B cell (primary cell): ENCODE measurements at regions not wholly inside any gene's neighbourhood (a gene's known extent, or its start where the extent isn't known, plus 50 kb on each side); places are given as distances from the start of the nearest gene placed in this dataset.

Experiments used
- ATAC-seq: fragments of 200-7000 bp; cut with Tn5 transposase; one replicate; pipeline ENCODE4 v1.10.0; 2021; ENCODE audit warnings: low read depth, mild to moderate bottlenecking, moderate number of reproducible peaks, moderate library complexity
- CTCF ChIA-PET: fragments of 350-600 bp; sonication (Branson Sonifier 250); formaldehyde crosslinking; loops from one replicate; lab custom pipeline; 2021; ENCODE audit warnings: antibody characterized with exemption, inconsistent platforms; lab: Charles Lee
- POLR2A ChIA-PET: fragments of 350-600 bp; sonication (Branson Sonifier 250); formaldehyde crosslinking; loops from one replicate; lab custom pipeline; 2021; ENCODE audit warnings: antibody characterized with exemption; lab: Charles Lee
- DNase-seq: peaks from one replicate; pipeline ENCODE4 v3.0.0; 2013
- H2AFZ ChIP-seq: 2 replicates; pipeline ENCODE4 v1.6.1; 2012; ENCODE audit warnings: mild to moderate bottlenecking, low read depth, low read length; ENCODE audit not compliant: insufficient read depth, poor library complexity, severe bottlenecking
- H3K27ac ChIP-seq, 2 donors: 1 replicate in 1 of 2; 2 replicates in 1 of 2; pipeline ENCODE4 v1.5.1; 2012 to 2013; ENCODE audit warnings: low read length in 2 of 2, mild to moderate bottlenecking in 2 of 2, moderate library complexity in 1 of 2
- H3K27me3 ChIP-seq, 4 experiments: fragments of 200-600 bp in 1 of 4; sonication (generic) in 1 of 4; replicated peaks in 1 of 4; 1 replicate in 2 of 4; 2 replicates in 2 of 4; pipeline versions ENCODE4 v1.6.1 to v1.7.0; 2013 to 2016; ENCODE audit warnings: low read length in 3 of 4, mild to moderate bottlenecking in 2 of 4, mixed read lengths in 1 of 4, moderate library complexity in 1 of 4; ENCODE audit not compliant: insufficient read depth in 4 of 4, control insufficient read depth in 3 of 4; ENCODE audit errors: control extremely low read depth in 1 of 4
- H3K36me3 ChIP-seq, 2 experiments: replicated peaks in 1 of 2; 1 replicate in 1 of 2; 2 replicates in 1 of 2; pipeline versions ENCODE4 v1.6.1 to v1.7.1; 2013; ENCODE audit warnings: low read length in 1 of 2; ENCODE audit not compliant: insufficient read depth in 2 of 2, control insufficient read depth in 1 of 2; ENCODE audit errors: control extremely low read depth in 1 of 2, extremely low read depth in 1 of 2
- H3K4me1 ChIP-seq, 2 donors: fragments of 200-600 bp in 1 of 2; sonication (generic) in 1 of 2; 1 replicate in 1 of 2; 2 replicates in 1 of 2; pipeline versions ENCODE4 v1.5.1 to v1.6.1; 2013 to 2017; ENCODE audit warnings: low read length in 2 of 2; ENCODE audit not compliant: control insufficient read depth in 2 of 2, insufficient read depth in 2 of 2
- H3K4me2 ChIP-seq: replicated peaks from 2 replicates; pipeline ENCODE3; 2012; ENCODE audit warnings: mild to moderate bottlenecking, low read depth, low read length; ENCODE audit not compliant: poor library complexity, severe bottlenecking
- H3K4me3 ChIP-seq, 5 experiments: fragments of 200-600 bp in 1 of 5; sonication (generic) in 1 of 5; 1 replicate in 3 of 5; 2 replicates in 2 of 5; pipeline versions ENCODE4 v1.5.1 to v1.7.0; 2011 to 2016; ENCODE audit warnings: low read length in 4 of 5, mild to moderate bottlenecking in 4 of 5, low read depth in 2 of 5, control low read depth in 1 of 5, moderate library complexity in 1 of 5; ENCODE audit not compliant: insufficient read depth in 1 of 5; ENCODE audit errors: control extremely low read depth in 1 of 5, extremely low read depth in 1 of 5
- H3K79me2 ChIP-seq: fragments of 200-600 bp; sonication (generic); one replicate; pipeline ENCODE4 v1.6.0; 2016; ENCODE audit warnings: low read length; ENCODE audit not compliant: control insufficient read depth, insufficient read depth
- H3K9ac ChIP-seq: fragments of 200-600 bp; sonication (generic); 2 replicates; pipeline ENCODE4 v1.6.1; 2017; ENCODE audit warnings: mild to moderate bottlenecking, low read length, moderate library complexity
- H3K9me3 ChIP-seq, 3 donors: one replicate each; pipeline versions ENCODE4 v1.6.1 to v1.7.1; 2013; ENCODE audit warnings: low read length in 2 of 3; ENCODE audit not compliant: control insufficient read depth in 2 of 3, insufficient read depth in 1 of 3; ENCODE audit errors: control extremely low read depth in 1 of 3
- H4K20me1 ChIP-seq: 2 replicates; pipeline ENCODE4 v1.6.0; 2012; ENCODE audit warnings: mild to moderate bottlenecking, low read length; ENCODE audit not compliant: insufficient read depth, control insufficient read depth, poor library complexity, severe bottlenecking
- H3K27ac Mint-ChIP-seq: one replicate; pipeline ENCODE4 v1.8.0; 2021; ENCODE audit warnings: mixed read lengths
- H3K27me3 Mint-ChIP-seq: one replicate; pipeline ENCODE4 v1.8.0; 2021; ENCODE audit warnings: mixed read lengths
- H3K4me1 Mint-ChIP-seq: one replicate; pipeline ENCODE4 v1.8.0; 2021; ENCODE audit warnings: mixed read lengths
- H3K4me3 Mint-ChIP-seq: one replicate; pipeline ENCODE4 v1.8.0; 2021; ENCODE audit warnings: mixed read lengths
- H3K9me3 Mint-ChIP-seq: one replicate; pipeline ENCODE4 v1.8.0; 2022; ENCODE audit warnings: mixed read lengths; ENCODE audit not compliant: insufficient read depth
- CTCF ChIP-seq: fragments of 200-600 bp; IDR thresholded peaks from one replicate; pipeline ENCODE4 v1.8.0; 2022; ENCODE audit warnings: antibody characterized with exemption, mild to moderate bottlenecking
- EZH2 ChIP-seq: IDR thresholded peaks from 2 replicates; pipeline ENCODE4 v1.6.1; 2012; ENCODE audit warnings: borderline replicate concordance, low read depth, mild to moderate bottlenecking, moderate library complexity, low read length; ENCODE audit not compliant: insufficient read depth, poor library complexity, severe bottlenecking
- WGBS: methylation state at CpG from one replicate; pipeline ENCODE4 v1.1.5; 2013; ENCODE audit warnings: missing lambda C conversion rate; ENCODE audit not compliant: insufficient coverage; 5-methylcytosine and 5-hydroxymethylcytosine counted together
- intact Hi-C: fragments of 100-400 bp; cut with micrococcal nuclease; formaldehyde crosslinking; loops from one replicate; pipeline ENCODE4 v1.10.0; 2022

- Mint-ChIP-seq H3K9me3 (no peaks in the 10 kb centered on the region), H3K27ac (no peak overlapping the region), H3K4me1 (peaks cover 9% of the 10 kb centered on the region), H3K4me3 (peak overlapping the region; percentile 32), H3K27me3 (peaks cover under 1% of the 10 kb centered on the region)
- ATAC-seq (peak; percentile 33), DNase-seq (peak; percentile 37)
- WGBS, result 0% methylated on average over 1 of the region's 2 CpGs
- no peak overlapping the region for H3K27ac ChIP-seq
- H3K79me2 ChIP-seq, result no peaks in the 10 kb centered on the region
- H2AFZ ChIP-seq, result peak overlapping the region; percentile 37
- no peaks in the 10 kb centered on the region for H4K20me1 ChIP-seq
- POLR2A ChIA-PET, result no interaction called here
- no peak for TF ChIP-seq EZH2
- TF ChIP-seq CTCF, result no peak
- CTCF ChIA-PET, result interaction anchor here (1.2 kb wide), 1 partner anchor 488 kb away, joined by 3 read pairs; no protein-coding TSS in a partner anchor
- H3K4me1 ChIP-seq, result peaks cover 10 to 12% of the 10 kb centered on the region in 2 donors
- no peaks in the 10 kb centered on the region for H3K36me3 ChIP-seq
- peaks cover 0 to 3% (median 1%) of the 10 kb centered on the region in 4 experiments for H3K27me3 ChIP-seq
- no peak overlapping the region for H3K9ac ChIP-seq
- H3K4me2 ChIP-seq, result peak overlapping the region; percentile 41
- H3K9me3 ChIP-seq, result no peaks in the 10 kb centered on the region
- intact Hi-C loops, result no loop called here
- H3K4me3 ChIP-seq, result no peak overlapping the region
Observed at GRCh38 chr9:90086101-90086511, 481.3 kb downstream of the GADD45G start.

- DNase-seq (no peak), ATAC-seq (no peak)
- Mint-ChIP-seq H3K4me1 (peaks cover 9% of the 10 kb centered on the region), H3K9me3 (no peaks in the 10 kb centered on the region), H3K27ac (no peak overlapping the region), H3K27me3 (peaks cover 5% of the 10 kb centered on the region), H3K4me3 (no peak overlapping the region)
- TF ChIP-seq CTCF (no peak), EZH2 (no peak)
- POLR2A ChIA-PET, result no interaction called here
- Histone ChIP-seq H3K27ac (no peak overlapping the region), H4K20me1 (no peaks in the 10 kb centered on the region), H2AFZ (no peak overlapping the region), H3K79me2 (no peaks in the 10 kb centered on the region), H3K36me3 (no peaks in the 10 kb centered on the region), H3K27me3 (peaks cover 0 to 3% (median 1%) of the 10 kb centered on the region in 4 experiments), H3K9ac (no peak overlapping the region), H3K4me1 (peaks cover 10 to 12% of the 10 kb centered on the region in 2 donors), H3K4me2 (no peak overlapping the region), H3K9me3 (no peaks in the 10 kb centered on the region), H3K4me3 (no peak overlapping the region)
- intact Hi-C loops, result no loop called here
- CTCF ChIA-PET, result interaction anchor here (0.7 to 0.8 kb wide), 2 partner anchors 14 to 486 kb away, joined by 3 read pairs; no protein-coding TSS in a partner anchor
- WGBS, result 0% methylated on average over 1 of the region's 6 CpGs
Observed at GRCh38 chr9:90088434-90088833, 483.6 kb downstream of the GADD45G start.
